ENCODE measurements at regions not wholly inside any gene's neighbourhood (a gene's known extent, or its start where the extent isn't known, plus 50 kb on each side); places are given as distances from the start of the nearest gene placed in this dataset.
"Not testable (repeated sequence)": the region's sequence is repeated elsewhere in the genome, so short reads cannot be mapped to it uniquely, and the experiment has no call there.

DNA sequence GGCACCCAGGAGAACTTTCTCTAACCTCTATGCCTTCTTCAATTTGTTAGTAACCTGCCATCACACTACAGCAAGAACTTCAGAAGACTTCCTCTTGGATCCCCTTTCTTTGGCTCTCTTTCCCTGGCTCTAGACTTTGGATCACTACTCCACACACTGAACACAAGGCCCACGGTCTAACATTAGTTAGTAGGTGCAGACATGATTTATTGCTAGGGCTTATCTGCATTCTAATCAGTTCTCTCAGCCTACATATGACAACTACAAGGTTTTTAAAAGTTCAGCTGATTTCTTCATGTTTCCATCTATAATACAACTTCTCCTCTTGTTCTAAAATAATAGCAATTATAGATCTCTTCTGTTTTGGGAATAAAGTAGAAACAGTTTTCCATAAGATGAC, 209.1 kb upstream of the ANXA10 start:
- no peak for DNase-seq (ENCODE audit: low read depth)
- in situ Hi-C loops (cut with HindIII; ENCODE audit: low sequenced_read_pairs): no loop called here
- TF ChIP-seq CTCF (IDR thresholded peaks at IDR 0.05; ENCODE audit: low read depth, low read length, missing control alignments): no peak
- no peak overlapping the region for H3K4me3 ChIP-seq (ENCODE audit: low read depth, low read length)

GRCh38 chr4:167885071-167885470, 207.3 kb upstream of the ANXA10 start:
- no peak overlapping the region for H3K4me3 ChIP-seq (ENCODE audit: low read depth, low read length)
- in situ Hi-C loops (cut with HindIII; ENCODE audit: low sequenced_read_pairs): no loop called here
- TF ChIP-seq CTCF (IDR thresholded peaks at IDR 0.05; ENCODE audit: low read depth, low read length, missing control alignments): no peak
- DNase-seq (ENCODE audit: low read depth): no peak

DNA sequence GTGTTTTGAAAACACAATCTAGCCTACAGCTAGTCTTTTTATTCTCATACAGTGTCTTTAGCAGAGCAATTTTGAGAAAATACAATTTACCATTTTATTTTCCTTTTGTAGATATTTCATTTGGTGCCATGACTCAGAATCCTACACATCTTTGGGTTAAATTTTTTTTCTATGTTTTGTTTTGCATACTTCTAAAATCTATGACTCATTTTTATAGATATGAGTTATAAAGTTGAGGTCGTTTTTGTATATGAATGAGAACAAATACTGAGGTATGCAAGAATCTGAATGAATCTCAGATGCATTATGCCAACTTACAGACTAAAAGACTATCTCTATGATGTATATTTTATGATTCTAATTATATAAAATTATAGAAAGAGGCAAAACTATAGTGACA, 206.5 kb upstream of the ANXA10 start:
- in situ Hi-C loops (cut with HindIII; ENCODE audit: low sequenced_read_pairs): no loop called here
- no peak for TF ChIP-seq CTCF (IDR thresholded peaks at IDR 0.05; ENCODE audit: low read depth, low read length, missing control alignments)

DNA sequence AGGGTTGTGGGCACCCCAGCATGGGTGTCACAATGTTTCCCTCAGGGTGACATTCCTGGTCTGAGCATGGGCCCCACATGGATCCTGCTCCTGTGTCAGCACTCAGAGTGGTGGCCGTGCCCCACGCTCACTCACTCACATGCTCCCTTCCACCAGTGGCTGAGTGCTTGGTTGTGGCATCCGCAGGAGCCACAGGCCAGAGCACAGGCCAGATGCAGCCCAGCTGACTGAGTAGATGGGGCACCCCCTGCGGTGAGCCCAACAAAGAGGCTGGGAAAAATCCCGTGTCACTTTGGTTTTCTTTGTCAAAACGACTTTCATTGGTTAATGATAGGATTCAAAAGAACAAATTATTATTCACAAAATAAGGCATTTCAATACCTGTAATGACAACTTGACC, 204.6 kb upstream of the ANXA10 start:
- in situ Hi-C loops (cut with HindIII; ENCODE audit: low sequenced_read_pairs): no loop called here
- no peak for DNase-seq (ENCODE audit: low read depth)
- TF ChIP-seq CTCF (IDR thresholded peaks at IDR 0.05; ENCODE audit: low read depth, low read length, missing control alignments): no peak
- H3K4me3 ChIP-seq (ENCODE audit: low read depth, low read length): no peak overlapping the region

More for the DNA sequence above, 206.5 kb upstream of the ANXA10 start:
- no peak overlapping the region for H3K4me3 ChIP-seq (ENCODE audit: low read depth, low read length)
- DNase-seq (ENCODE audit: low read depth): no peak

GRCh38 chr4:167890226-167890625, 202.1 kb upstream of the ANXA10 start:
- in situ Hi-C loops (cut with HindIII; ENCODE audit: low sequenced_read_pairs): no loop called here
- DNase-seq (ENCODE audit: low read depth): no peak
- no peak overlapping the region for H3K4me3 ChIP-seq (ENCODE audit: low read depth, low read length)
- no peak for TF ChIP-seq CTCF (IDR thresholded peaks at IDR 0.05; ENCODE audit: low read depth, low read length, missing control alignments)

GRCh38 chr4:167893531-167893930, 198.8 kb upstream of the ANXA10 start:
- no peak overlapping the region for H3K4me3 ChIP-seq (ENCODE audit: low read depth, low read length)
- DNase-seq (ENCODE audit: low read depth): no peak
- no peak for TF ChIP-seq CTCF (IDR thresholded peaks at IDR 0.05; ENCODE audit: low read depth, low read length, missing control alignments)
- in situ Hi-C loops (cut with HindIII; ENCODE audit: low sequenced_read_pairs): no loop called here

GRCh38 chr4:167896260-167896659, 196.1 kb upstream of the ANXA10 start:
- H3K4me3 ChIP-seq (ENCODE audit: low read depth, low read length); in situ Hi-C loops (cut with HindIII; ENCODE audit: low sequenced_read_pairs); DNase-seq (ENCODE audit: low read depth): not testable (repeated sequence)

Data from astrocyte of the cerebellum (primary cell).